T-helper 2 cell treated with Interferon-gamma antibody and Interleukin-4, amounts not matched to agents 5 μg/mL and 100 μg/mL, for 36 hours (primary cell): ENCODE measurements at regions not wholly inside any gene's neighbourhood (a gene's known extent, or its start where the extent isn't known, plus 50 kb on each side); places are given as distances from the start of the nearest gene placed in this dataset.

Experiments
- DNase-seq: peaks from one replicate; pipeline ENCODE4 v3.0.0; 2021; ENCODE audit warnings: low spot score
- H3K27ac Mint-ChIP-seq: one replicate; pipeline ENCODE4 v1.8.0; 2021; ENCODE audit warnings: mild to moderate bottlenecking, mixed read lengths
- H3K27me3 Mint-ChIP-seq: one replicate; pipeline ENCODE4 v1.8.0; 2021; ENCODE audit warnings: low read depth, mixed read lengths
- H3K36me3 Mint-ChIP-seq: one replicate; pipeline ENCODE4 v1.8.0; 2021; ENCODE audit warnings: low read depth, mixed read lengths
- H3K4me1 Mint-ChIP-seq: one replicate; pipeline ENCODE4 v1.8.0; 2021; ENCODE audit warnings: low read depth, mixed read lengths
- H3K4me3 Mint-ChIP-seq: one replicate; pipeline ENCODE4 v1.8.0; 2022; ENCODE audit warnings: mild to moderate bottlenecking, moderate library complexity, mixed read lengths
- H3K9me3 Mint-ChIP-seq: one replicate; pipeline ENCODE4 v1.8.0; 2021; ENCODE audit warnings: mixed read lengths

GRCh38 chr2:33903215-33903614 is 304.1 kb upstream of the FAM98A start:
- H3K27ac Mint-ChIP-seq, result no peak overlapping the region
- DNase-seq, result no peak

GRCh38 chr2:33900610-33901009 is 301.5 kb upstream of the FAM98A start:
- Mint-ChIP-seq H3K36me3 (no peaks in the 10 kb centered on the region), H3K4me1 (no peaks in the 10 kb centered on the region), H3K27ac (no peak overlapping the region), H3K9me3 (peaks cover 10% of the 10 kb centered on the region), H3K27me3 (no peaks in the 10 kb centered on the region), H3K4me3 (no peak overlapping the region)
- no peak for DNase-seq

More at GRCh38 chr2:33903215-33903614, 304.1 kb upstream of the FAM98A start:
- H3K4me3 Mint-ChIP-seq, result no peak overlapping the region
- no peaks in the 10 kb centered on the region for H3K4me1 Mint-ChIP-seq
- H3K27me3 Mint-ChIP-seq, result no peaks in the 10 kb centered on the region
- H3K36me3 Mint-ChIP-seq, result no peaks in the 10 kb centered on the region
- peaks cover 10% of the 10 kb centered on the region for H3K9me3 Mint-ChIP-seq

- Mint-ChIP-seq H3K4me3 (no peak overlapping the region), H3K36me3 (no peaks in the 10 kb centered on the region), H3K27ac (no peak overlapping the region), H3K9me3 (peaks cover 10% of the 10 kb centered on the region), H3K27me3 (no peaks in the 10 kb centered on the region), H3K4me1 (no peaks in the 10 kb centered on the region)
- no peak for DNase-seq
Observed at GRCh38 chr2:33897741-33898140, 298.6 kb upstream of the FAM98A start.

- Mint-ChIP-seq H3K9me3 (peaks cover 6% of the 10 kb centered on the region), H3K36me3 (no peaks in the 10 kb centered on the region), H3K4me3 (no peak overlapping the region), H3K27me3 (no peaks in the 10 kb centered on the region), H3K27ac (no peak overlapping the region), H3K4me1 (no peaks in the 10 kb centered on the region)
- DNase-seq, result no peak
Observed at GRCh38 chr2:33893824-33894223, 294.7 kb upstream of the FAM98A start.

DNA sequence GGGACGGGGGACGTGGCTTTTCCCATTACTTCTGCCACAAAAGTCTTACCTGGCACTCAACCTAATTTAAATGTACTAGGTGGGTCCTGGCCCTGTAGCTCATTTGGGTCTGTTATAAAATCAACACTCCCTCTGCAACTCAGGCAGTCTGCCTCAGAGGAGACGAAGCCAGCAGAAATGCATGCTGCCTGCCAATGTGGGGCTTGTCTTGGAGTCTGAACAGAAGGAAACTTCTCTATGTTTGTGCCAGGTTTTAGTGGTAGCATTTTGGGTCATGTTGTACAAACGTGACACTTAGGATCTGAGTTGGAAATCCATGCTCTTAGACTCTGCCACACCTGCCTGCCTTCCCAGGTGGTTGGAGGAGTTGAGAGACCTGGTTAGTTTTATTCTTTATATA is 292.5 kb upstream of the FAM98A start:
- no peak for DNase-seq
- H3K27me3 Mint-ChIP-seq, result no peaks in the 10 kb centered on the region
- no peaks in the 10 kb centered on the region for H3K4me1 Mint-ChIP-seq
- no peaks in the 10 kb centered on the region for H3K36me3 Mint-ChIP-seq
- H3K9me3 Mint-ChIP-seq, result peaks cover 6% of the 10 kb centered on the region
- no peak overlapping the region for H3K4me3 Mint-ChIP-seq
- H3K27ac Mint-ChIP-seq, result no peak overlapping the region

DNA sequence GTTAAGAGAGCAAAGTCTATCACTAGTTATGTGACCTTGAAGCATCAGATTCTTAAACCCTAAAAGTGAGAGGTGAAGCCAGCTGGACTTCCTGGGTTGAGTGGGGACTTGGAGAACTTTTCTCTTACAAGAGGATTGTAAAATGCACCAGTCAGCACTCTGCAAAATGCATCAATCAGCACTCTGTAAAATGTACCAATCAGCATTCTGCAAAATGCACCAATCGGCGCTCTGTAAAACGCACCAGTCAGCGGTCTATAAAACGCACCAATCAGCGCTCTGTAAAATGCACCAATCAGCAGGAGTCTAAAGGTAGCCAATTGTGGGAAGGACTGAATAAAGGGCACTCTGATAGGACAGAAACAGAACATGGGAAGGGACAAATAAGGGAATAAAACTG is 291.6 kb upstream of the FAM98A start:
- H3K4me3 Mint-ChIP-seq, result no peak overlapping the region
- H3K27ac Mint-ChIP-seq, result no peak overlapping the region
- no peaks in the 10 kb centered on the region for H3K36me3 Mint-ChIP-seq
- peaks cover 6% of the 10 kb centered on the region for H3K9me3 Mint-ChIP-seq
- no peak for DNase-seq
- no peaks in the 10 kb centered on the region for H3K4me1 Mint-ChIP-seq
- H3K27me3 Mint-ChIP-seq, result no peaks in the 10 kb centered on the region

GRCh38 chr2:33877348-33878016 is 278.4 kb upstream of the FAM98A start:
- no peaks in the 10 kb centered on the region for H3K36me3 Mint-ChIP-seq
- peaks cover 8% of the 10 kb centered on the region for H3K9me3 Mint-ChIP-seq
- DNase-seq, result no peak
- H3K27me3 Mint-ChIP-seq, result no peaks in the 10 kb centered on the region
- no peaks in the 10 kb centered on the region for H3K4me1 Mint-ChIP-seq
- no peak overlapping the region for H3K4me3 Mint-ChIP-seq
- H3K27ac Mint-ChIP-seq, result no peak overlapping the region

DNA sequence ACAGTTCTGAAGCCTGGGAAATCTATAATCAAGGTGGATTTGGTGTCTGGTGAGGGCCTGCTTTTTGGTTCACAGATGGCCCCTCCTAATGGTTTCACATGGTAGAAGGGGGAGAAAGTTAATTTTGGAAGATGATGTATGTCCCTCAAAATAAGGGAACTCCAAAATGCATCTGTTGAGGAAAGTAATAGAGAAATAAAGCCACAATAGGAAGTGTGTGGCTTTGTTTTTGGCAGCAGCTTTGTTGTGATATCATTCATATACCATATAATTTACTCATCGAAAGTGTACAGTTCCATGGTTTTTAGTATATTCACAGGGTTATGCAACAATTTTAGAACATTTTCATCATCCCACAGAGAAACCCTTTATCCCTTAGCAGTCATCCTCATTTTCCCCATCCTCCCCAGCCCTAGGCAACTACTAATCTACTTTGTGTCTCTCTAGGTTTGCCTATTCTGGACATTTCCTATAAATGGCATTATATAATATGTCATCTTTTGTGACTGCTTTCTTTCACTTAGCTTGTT is 274.0 kb upstream of the FAM98A start:
- no peak for DNase-seq
- H3K27ac Mint-ChIP-seq, result no peak overlapping the region
- H3K4me3 Mint-ChIP-seq, result no peak overlapping the region
- H3K9me3 Mint-ChIP-seq, result peaks cover 28% of the 10 kb centered on the region
- no peaks in the 10 kb centered on the region for H3K4me1 Mint-ChIP-seq
- H3K36me3 Mint-ChIP-seq, result no peaks in the 10 kb centered on the region
- no peaks in the 10 kb centered on the region for H3K27me3 Mint-ChIP-seq

DNA sequence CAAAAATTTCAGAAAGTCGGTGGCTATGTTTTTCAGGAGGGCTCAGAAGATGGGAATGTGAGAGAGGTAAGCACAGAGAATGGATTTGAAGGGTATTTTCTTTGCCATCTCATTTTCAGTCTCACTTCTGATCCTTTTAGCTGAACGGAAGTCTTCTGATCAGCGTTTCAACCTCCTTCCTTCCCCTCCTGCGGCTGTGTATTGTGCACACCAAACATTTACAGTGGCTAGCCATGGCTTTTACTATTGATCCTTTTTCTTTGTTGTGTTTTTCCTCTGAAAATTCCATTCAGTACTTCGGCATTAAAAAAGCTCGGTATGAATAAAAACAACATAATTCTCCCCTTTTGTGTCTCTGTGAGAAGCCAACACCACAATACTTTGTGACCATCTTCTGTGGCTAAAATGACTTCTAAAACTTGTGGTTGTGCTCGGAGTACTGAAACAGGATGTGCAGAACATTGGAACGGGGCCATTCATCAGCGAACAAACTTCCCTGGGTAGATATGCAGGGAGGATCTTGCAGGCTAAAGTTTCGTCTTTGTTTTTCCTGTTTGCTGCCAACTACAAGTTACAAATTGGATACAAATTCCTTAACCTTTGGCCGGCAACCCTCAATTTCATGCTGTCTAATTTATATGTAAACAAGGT is 260.8 kb upstream of the FAM98A start:
- Mint-ChIP-seq H3K4me1 (no peaks in the 10 kb centered on the region), H3K9me3 (peaks cover 7% of the 10 kb centered on the region), H3K4me3 (no peak overlapping the region), H3K27ac (no peak overlapping the region), H3K27me3 (no peaks in the 10 kb centered on the region), H3K36me3 (no peaks in the 10 kb centered on the region)
- DNase-seq, result no peak

- Mint-ChIP-seq H3K9me3 (peaks cover 9% of the 10 kb centered on the region), H3K4me1 (no peaks in the 10 kb centered on the region), H3K27me3 (no peaks in the 10 kb centered on the region), H3K4me3 (no peak overlapping the region), H3K27ac (no peak overlapping the region), H3K36me3 (no peaks in the 10 kb centered on the region)
- no peak for DNase-seq
Observed at GRCh38 chr2:33859176-33859575, 260.1 kb upstream of the FAM98A start.

DNA sequence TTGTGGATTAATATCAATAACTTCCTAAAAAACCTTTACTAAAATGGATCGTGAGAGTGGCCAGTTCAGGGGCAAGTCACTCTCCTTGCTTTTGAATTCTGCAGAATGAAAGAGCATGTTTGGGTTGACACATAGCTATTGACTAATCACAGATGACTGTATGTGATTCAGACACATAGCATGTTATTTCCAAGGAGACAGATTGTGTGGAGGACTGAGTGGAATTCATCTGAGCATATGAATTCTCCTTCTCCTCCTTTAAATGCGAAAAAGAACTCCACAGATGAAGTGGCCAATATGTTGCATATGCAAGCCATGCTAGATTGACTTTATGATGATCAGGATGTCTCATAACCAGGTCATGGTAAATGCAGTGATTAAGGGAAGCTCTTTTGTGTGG is 249.4 kb upstream of the FAM98A start:
- DNase-seq, result no peak
- Mint-ChIP-seq H3K36me3 (no peaks in the 10 kb centered on the region), H3K4me1 (no peaks in the 10 kb centered on the region), H3K27me3 (no peaks in the 10 kb centered on the region), H3K27ac (no peak overlapping the region), H3K9me3 (peaks cover 21% of the 10 kb centered on the region), H3K4me3 (no peak overlapping the region)

DNA sequence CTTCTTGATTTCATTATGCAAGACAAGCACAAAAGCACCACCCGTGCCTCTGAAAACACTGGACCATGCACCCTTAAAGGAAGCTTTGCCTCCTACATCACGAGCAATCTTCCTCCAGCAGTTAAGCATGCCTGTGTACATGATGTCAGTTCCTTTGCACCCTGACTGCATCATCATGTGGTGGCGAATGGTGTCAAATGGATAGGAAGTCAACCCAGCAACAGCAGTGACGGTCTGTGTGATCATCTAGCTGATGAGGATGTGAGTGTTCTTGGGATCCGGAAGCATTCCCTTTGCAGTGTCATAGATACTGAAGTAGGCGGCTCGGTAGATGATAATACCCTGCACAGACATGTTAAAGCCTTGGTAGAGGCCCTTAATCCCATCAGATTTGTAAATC is 240.7 kb upstream of the FAM98A start:
- H3K4me3 Mint-ChIP-seq, result no peak overlapping the region
- H3K4me1 Mint-ChIP-seq, result no peaks in the 10 kb centered on the region
- H3K9me3 Mint-ChIP-seq, result peaks cover 3% of the 10 kb centered on the region
- no peak for DNase-seq
- no peaks in the 10 kb centered on the region for H3K36me3 Mint-ChIP-seq
- no peak overlapping the region for H3K27ac Mint-ChIP-seq
- H3K27me3 Mint-ChIP-seq, result no peaks in the 10 kb centered on the region

GRCh38 chr2:33836628-33837027 is 237.5 kb upstream of the FAM98A start:
- Mint-ChIP-seq H3K36me3 (no peaks in the 10 kb centered on the region), H3K4me1 (no peaks in the 10 kb centered on the region), H3K27ac (no peak overlapping the region), H3K4me3 (no peak overlapping the region), H3K27me3 (no peaks in the 10 kb centered on the region), H3K9me3 (peaks cover 7% of the 10 kb centered on the region)
- no peak for DNase-seq

DNA sequence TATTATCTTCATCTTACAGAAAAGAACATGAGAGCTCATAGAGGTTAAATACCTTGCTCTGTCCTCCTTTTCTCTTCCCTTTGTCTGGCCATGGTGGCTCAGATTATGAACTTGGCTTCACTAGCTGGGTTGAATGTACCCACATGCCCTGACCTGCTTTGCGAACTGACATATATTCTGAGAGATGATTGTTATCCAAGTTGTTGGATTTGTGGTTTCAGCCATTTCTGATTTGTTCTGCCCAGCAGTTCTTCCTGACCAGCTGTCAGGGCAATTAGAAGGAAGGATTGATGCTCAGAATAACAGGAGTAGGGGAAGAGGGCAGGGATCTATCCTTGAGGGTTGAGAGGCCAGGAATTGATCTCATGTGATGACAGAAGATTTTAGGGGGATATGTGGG is 236.8 kb upstream of the FAM98A start:
- DNase-seq, result no peak
- no peak overlapping the region for H3K4me3 Mint-ChIP-seq
- H3K4me1 Mint-ChIP-seq, result no peaks in the 10 kb centered on the region
- H3K27ac Mint-ChIP-seq, result no peak overlapping the region
- H3K36me3 Mint-ChIP-seq, result no peaks in the 10 kb centered on the region
- H3K9me3 Mint-ChIP-seq, result peaks cover 10% of the 10 kb centered on the region
- no peaks in the 10 kb centered on the region for H3K27me3 Mint-ChIP-seq

DNA sequence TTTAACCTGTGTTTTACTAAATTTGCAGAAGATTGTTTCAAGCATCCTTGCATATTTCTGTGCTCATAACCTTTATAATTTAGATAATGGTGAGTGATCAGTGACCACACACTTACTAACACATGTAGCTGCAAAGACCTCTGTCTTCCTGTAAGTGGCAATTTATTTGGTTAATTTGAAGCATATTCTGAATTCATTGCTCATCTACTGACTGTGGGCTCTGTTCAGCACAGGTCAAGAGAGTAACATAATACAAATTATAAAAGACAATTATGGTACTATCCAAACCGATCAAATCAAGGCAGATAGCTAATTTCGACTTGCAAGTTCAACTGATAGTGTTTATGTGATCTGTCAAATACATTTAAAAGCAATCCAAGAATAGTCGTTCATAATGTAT is 223.9 kb upstream of the FAM98A start:
- Mint-ChIP-seq H3K4me3 (no peak overlapping the region), H3K36me3 (no peaks in the 10 kb centered on the region), H3K4me1 (no peaks in the 10 kb centered on the region), H3K27ac (no peak overlapping the region), H3K27me3 (no peaks in the 10 kb centered on the region), H3K9me3 (no peaks in the 10 kb centered on the region)
- DNase-seq, result no peak
